Anterior cingulate cortex (tissue), 58 donors: ENCODE measurements at regions not wholly inside any gene's neighbourhood (a gene's known extent, or its start where the extent isn't known, plus 50 kb on each side); places are given as distances from the start of the nearest gene placed in this dataset.
A peak's percentile ranks its signal among the peaks of the same experiment; 100 is the strongest.
"Not testable (repeated sequence)": the region's sequence is repeated elsewhere in the genome, so short reads cannot be mapped to it uniquely, and the experiment has no call there.

Experiments
- DNase-seq, 58 donors: peaks; one replicate each; lab custom pipeline; 2025; lab: John Stamatoyannopoulos, UW

DNA sequence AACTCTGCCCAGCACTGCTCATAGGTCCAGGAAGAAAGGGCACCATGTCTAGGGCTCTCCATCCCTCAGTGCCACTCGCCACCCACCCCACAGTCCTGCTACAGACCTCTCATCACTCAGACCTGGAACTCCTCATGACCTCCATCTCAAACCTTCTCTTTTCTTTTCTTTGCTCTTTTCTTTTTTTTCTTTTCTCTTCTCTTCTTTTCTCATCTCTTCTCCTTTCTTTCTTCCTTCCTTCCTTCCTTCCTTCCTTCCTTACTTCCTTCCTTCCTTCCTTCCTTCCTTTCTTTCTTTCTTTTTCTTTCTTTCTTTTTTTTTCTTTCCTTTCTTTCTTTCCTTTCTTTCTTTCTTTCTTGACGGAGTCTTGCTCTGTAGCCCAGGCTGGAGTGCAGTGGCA, 122.2 kb downstream of the KLF6 start:
- DNase-seq = no peak

DNA sequence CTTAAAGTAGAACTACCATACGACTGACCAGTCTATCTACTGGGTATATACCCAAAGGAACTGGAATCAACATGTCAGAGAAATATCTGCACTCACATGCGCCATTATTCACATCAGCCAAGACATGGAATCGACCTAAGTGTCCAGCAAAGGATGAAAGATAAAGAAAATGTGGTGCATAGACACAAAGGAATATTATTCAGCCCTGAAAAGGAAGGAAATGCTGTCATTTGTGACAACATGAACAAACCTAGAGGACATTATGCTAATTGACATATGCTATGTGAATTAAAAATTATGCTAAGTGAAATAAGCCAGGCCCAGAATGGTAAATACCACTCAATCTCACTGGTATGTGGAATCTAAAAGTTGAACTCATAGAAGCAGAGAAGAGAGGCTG, 123.7 kb downstream of the KLF6 start:
- DNase-seq = no peak

DNA sequence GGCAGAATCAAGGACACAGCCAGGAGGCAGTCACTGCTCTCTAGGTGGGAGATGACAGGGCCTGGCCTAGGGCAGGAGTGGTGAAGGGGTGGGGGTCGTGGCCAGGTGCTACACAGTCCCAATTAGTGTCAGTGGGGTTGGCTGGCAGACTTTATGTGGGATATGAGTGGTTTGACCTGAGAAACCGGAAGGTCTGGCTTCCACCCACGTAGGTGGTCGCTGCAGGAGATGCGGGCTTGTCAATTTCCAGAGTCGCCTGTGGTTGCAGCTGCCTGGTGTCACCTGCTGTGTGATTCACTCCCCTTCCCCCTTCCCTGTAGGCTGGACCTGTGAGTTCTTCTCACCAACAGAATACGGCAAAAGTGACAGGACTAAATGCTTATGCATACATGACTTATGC, 124.3 kb downstream of the KLF6 start:
- DNase-seq = no peak

DNA sequence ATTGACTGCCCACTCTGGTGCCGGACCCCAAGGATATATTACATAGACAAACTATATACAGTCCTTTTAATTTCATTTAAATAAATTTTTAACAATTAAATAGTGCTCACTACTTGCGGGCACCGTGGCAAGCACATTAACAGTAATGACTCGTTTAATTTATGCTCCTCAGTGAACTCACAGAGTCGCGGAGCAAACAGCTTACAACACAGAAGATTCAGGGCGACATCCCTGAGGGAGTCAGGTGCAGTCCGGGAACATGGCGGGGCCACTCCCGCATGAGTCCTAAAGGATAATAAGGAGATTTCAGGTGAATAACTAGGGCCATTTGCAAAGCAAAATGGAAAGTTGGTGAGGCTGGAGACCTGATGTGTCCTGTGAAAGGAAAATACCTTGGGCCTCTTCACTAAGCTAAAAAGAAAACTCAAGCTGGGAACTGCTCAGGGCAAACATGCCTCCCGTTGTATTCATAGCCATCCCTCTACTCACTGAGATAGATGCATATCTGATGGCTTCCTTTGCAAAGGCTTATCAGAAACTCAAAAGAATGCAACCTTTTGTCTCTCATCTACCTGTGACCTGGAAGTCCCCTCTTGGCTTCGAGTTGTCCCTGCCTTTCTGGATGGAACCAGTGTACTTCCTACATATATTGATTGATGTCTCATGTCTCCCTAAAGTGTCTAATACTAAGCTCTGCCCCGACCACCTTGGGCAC, 125.6 kb downstream of the KLF6 start:
- DNase-seq = no peak

DNA sequence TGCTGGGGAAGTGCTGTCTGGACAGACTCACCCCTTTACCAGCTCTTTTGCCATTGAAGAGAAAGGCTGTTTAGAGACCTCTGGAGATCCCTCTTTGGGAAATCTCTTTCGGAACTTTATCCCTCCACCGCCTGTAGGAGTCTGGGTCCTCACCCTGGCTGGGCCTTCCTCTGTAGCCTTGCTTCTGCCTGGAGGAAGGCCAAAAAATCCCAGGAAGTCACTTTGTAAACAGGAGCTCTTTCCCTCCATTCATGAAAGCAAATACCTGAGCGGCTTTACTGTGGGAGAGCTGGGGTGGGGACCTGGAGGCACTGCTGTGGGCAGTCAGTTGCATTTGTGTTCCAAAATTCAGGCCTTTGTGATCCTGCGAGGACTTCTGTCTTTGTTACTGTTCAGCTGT, 126.2 kb downstream of the KLF6 start:
- no peak for DNase-seq

DNA sequence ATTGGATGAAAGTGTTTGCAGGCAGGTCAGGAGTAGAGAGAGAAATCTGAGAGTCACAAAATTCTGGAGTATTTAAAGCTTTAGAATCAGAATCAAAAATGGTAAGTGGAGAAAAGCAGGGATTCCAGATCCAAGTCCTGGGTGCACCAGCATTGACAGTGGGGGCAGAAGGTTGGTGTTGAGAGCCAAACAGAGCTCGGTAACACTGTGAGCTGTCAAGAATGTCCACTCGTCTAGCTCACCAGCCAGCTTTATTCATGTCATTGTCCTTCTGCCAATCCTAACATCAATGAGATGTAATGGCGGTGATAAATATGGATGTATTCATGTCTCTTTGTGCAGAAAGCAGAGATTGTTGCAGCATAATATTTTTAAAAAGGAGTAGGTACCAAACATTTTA, 128.8 kb downstream of the KLF6 start:
- DNase-seq = no peak

DNA sequence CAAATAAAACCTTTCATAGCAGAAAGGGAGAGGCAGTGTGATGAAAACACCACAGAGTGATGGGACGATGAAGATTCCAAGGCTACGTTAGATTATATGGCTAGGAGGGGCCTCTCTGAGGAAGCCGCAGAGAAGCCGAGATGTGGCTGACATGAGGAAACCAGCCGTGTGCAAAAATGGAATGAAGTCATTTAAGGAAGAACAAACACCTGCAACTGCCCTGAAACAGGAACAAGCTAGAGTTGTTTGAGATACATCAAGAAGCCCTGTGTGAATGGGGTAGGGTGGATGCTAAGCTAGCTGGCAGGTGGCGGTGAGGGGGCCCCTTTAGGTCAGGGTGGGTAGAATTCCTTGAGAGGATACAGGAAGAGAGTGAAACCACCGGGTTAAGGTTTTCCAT, 129.5 kb downstream of the KLF6 start:
- DNase-seq = no peak

DNA sequence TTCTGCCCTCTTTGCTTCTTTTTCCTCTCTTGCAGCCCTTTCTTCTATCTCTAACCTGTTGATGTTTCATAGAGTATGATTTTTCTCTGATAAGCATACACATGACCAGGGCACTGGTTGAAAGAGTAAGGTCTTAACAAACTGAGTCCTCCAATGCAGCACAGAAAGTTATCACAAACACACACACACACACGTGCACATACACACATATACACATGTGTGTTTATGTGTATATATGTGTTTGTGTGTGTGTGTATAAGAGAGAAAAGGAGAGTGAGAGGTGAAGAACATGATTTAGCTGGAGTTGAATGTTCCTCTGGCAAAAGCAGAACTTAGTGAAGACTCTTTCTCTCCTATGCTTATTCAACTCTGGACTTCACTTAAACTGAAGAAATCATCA, 130.0 kb downstream of the KLF6 start:
- DNase-seq = no peak

DNA sequence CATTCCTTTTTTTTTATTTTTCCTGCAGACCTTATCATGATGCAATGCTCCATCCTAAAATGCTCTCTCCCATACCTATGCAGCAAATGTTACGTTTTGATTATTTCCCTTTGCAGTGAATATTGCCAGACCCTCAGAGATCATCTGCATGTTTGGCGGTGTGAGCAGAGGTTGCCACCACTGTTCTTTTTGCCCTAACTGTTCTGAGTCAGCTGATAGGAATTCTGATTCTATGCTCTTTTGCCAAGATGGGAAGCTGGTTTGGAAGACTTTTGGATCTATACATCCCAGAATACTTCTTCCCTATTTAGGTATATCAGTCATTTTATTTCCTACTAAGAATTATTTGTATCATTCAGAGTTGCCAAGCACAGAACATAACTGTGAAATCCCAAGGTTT, 130.5 kb downstream of the KLF6 start:
- DNase-seq = no peak

DNA sequence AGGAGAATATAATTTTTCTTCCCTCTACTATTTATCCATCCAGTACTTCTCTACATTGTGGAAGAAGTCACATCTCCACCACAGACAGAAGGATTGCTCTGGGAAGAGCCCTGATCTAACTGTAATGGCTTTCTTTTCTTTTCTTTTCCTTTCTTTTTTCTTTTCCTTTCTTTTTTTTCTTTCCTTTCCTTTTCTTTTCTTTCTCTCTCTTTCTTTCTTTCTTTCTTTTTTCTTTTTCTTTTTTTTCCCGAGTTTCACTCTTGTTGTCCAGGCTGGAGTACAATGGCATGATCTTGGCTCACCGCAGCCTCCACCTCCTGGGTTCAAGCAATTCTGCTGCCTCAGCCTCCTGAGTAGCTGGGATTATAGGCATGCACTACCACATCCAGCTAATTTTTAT, 131.7 kb downstream of the KLF6 start:
- DNase-seq = not testable (repeated sequence)

DNA sequence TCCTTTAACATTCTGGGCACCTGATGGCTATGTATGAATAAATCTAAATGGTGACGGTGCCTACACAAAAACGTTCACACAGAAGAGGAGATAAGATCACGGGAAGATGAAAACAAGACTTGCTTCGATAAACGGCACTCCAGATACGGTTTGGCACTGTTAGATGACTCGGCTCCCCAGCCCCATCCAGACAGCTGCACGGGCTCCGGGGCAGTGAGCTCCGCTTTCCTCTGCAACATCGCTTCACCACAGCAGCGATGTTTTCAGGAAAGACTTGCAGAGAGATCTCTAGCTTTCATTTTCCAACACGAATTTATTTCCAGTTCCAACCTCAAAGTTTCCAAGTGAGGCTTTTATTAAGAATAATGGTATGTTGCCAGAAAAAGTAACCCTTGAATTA, 132.1 kb downstream of the KLF6 start:
- no peak for DNase-seq

DNA sequence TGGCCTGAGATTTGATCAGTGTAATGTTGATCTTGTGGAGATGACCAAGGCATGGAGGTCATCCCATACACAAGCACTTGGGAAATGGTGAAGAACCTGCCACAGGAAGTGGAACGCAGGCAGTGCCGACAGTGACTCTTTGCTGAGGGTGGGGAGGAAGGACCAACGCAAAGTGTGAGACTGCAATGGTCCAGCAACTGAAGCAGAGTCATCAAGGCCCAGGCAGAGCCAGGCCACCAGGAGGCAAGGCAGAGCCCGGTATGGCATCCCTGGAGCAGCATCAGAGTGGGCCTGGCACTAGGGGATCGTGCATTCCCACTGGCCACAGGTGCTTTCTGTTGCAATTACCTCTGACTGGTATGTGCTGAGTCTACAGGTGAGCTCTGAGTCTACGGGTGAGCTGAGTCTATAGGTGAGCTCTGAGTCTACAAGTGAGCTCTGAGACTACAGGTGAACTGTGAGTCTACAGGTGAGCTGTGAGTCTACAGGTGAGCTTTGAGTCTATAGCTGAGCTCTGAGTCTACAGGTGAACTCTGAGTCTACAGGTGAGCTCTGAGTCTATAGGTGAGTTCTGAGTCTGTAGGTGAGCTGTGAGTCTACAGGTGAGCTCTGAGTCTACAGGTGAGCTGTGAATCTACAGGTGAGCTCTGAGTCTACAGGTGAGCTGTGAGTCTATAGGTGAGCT, 132.9 kb downstream of the KLF6 start:
- DNase-seq = no peak

DNA sequence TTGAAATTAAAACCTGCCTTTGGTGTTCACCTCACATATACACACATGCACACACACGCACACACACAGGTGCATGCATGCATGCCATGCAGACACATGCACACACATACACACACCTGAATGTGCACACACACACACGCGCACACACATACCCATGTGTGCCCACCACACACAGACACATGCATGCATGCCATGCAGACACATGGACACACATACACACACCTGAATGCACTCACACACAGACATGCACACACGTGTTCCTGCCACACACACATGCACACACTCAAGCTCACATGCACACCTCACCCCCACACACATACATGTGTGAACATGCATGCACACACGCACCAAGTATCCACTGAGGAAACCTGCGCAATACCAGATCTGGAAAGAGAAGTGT, 136.4 kb downstream of the KLF6 start:
- DNase-seq = no peak

DNA sequence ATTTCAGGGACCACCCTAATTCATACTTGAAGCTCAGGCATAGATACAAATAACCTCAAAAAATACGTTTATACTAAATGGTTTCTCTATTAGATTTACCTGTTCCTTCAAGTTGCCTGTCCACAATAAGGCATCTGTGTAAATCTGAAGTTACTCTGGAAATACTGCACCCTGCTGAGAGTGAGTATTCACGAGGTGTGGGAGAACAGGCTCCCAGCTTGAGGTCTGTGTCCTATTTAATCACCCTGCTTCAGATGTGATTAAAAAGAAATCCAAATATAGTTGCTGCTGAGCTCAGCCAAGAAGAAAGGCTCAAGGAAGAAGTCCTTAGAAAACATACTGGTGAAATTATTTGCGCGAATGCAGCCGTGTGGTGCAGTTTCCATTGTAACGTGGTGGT, 136.8 kb downstream of the KLF6 start:
- DNase-seq = no peak

DNA sequence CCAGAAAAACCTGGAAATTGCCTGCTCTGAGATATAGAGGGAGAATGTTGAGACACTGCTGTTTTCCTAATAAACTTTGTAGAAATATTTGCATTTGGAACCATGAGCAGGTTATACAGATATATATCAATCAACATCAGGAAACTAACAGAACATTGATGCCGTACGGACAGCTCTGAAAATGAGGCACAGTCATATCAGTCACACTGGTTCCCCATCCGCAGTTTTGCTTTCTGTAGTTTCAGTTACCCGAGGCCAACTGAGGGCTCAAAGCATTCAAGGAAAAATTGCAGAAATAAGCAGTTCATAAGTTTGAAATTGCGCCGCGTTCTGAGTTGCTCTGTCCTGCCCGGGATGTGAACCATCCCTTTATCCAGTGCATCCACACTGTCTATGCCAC, 137.9 kb downstream of the KLF6 start:
- DNase-seq = no peak

DNA sequence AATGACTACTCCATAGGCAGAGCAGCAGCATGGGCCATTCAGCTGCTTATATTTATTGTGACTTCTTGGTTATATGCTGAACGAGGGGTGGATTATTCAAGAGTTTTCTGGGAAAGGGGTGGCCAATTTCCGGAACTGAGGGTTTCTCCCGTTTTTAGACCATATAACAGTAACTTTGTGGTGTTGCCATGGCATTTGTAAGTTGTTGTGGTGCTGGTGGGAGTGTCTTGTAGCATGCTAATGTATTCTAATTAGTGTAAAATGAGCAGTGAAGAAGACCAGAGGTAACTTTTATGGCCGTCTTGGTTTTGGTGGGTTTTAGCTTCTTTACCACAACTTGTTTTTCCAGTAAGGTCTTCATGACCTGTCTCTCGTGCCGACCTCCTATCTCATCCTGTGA, 139.6 kb downstream of the KLF6 start:
- no peak for DNase-seq

DNA sequence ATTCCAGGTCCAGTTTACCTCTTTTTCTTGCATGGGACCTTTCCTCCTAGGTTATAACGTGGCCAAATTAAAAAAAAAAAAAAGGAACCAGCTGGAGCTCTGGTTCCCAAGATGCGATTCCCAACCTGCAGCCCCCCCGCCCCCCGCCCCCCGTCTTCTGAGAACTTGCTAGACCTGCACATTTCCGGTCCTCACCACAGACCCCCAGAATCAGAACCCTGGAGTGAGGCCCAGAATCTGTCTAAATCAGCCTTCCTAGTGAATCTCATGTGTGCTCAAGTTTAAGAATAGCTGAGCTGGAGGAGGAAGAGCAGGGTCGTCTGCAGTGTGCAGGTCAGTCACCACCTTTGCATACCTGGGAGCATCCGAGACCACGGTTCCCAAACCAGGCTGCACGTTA, 144.2 kb downstream of the KLF6 start:
- no peak for DNase-seq

DNA sequence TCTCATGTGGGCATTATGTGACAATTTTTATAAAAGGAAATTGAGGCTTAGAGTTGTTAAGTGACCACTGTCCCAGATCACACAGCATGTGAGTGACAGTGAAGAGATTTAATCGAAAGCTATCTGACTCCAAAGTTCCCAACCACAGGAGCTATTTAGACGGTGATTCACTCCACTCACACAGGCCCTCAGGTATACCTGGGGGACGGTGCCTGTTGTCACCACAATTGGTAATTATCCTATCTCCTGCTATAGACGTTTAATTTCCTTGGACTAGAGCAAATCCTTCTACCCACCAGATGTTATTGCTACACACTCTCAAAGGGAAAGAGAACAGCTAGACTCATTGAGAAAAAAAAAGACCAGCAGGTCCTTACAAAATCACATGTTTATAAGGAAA, 145.5 kb downstream of the KLF6 start:
- DNase-seq = no peak

DNA sequence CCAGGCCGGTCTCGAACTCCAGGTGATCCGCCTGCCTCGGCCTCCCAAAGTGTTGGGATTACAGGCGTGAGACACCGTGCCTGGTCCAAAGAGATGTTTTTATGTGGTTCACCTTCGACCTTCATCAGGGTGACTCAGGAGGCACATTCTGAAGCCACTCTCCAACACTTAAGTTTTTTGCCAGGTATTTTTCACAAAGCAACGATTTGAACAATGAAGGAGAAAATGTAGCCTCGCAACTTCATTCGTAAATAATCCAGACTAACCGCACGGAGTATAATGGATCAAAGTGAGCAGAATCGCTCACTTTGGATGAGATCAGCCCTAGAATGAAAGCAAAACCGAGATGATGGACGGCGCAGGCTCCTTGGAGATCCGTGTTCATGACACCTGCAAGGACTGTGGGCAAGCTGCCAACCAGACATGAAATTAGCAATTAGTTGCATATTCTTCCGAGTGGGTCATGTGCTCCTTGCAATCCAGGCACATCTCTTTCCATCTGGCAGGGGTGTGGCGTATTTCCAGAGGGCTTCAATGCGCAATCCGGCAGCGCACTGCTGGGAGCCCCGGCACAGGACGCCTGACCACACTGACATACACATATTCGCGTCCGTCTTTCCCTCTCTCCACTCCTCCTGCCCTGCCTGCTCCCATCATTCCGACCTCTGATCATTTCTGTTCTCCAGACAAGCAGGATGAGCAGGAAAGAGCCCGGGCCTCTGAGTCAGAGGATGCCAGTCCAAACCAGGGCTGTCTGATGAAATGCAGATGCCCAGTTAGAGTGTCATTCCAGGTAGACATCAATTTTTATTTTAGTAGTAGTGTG, 148.4 kb downstream of the KLF6 start:
- peak in 1 of 58 donors; percentile 5 for DNase-seq

DNA sequence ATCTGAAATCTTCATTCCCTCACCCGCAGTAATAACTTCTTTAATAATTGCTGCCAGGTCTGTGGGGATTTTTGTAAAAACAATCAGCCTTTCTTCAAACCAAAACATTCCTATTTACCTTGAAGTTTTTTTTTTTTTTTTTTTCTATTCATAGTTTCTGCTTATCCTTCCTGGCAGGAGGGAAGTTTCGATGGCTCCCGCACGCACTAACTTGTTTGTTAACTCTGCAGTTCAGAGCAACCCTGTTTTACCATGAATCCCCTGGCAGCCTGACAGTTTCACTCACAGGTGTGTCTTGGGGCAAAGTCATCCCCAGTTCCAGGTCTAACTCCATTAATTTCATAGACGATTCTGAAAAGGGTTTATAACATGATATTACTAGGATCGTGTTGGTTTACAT, 149.3 kb downstream of the KLF6 start:
- DNase-seq = no peak

DNA sequence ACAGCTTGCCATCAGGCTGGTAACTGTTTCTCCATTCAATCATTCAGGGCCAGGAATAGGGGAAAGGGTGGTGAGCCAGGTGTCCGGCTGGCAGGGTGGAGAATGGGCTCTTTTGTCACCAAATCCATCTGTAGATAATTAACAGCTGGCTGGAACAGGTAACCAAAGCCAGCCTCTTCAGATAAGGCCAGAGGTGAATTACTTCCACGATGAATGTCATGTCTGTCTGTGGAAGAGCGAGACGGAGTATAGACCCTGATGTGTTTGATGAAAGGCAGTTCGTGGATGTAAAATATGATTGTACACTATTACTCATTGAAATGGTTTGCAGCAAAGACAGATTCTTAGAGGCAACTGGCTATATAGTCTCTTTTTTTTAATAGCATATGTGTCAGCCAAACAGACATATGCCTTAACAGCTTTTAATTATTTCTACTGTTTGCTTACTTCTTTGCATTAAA, 149.8 kb downstream of the KLF6 start:
- DNase-seq = no peak

DNA sequence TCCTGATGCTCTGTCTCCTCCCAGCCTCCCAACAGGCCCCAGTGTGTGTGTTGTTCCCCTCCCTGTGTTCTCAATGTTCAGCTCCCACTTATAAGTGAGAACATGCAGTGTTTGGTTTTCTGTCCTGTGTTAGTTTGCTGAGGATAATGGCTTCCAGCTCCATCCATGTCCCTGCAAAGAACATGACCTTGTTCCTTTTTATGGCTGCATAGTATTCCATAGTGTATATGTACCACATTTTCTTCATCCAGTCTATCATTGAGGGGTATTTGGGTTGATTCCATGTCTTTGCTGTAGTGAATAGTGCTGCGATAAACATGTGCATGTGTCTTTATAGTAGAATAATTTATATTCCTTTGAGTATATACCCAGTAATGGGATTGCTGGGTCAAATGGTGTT, 150.4 kb downstream of the KLF6 start:
- not testable (repeated sequence) for DNase-seq
